Esophagus squamous epithelium (tissue), 4 donors: ENCODE measurements at regions not wholly inside any gene's neighbourhood (a gene's known extent, or its start where the extent isn't known, plus 50 kb on each side); places are given as distances from the start of the nearest gene placed in this dataset.

Experiments used
- CTCF ChIP-seq, 6 experiments: fragments of 450-650 bp in 4 of 6; fragments of 200-600 bp in 2 of 6; sonication (generic) in 2 of 6; IDR thresholded peaks; one replicate each; pipeline ENCODE4 v1.5.1; 2016 to 2019; ENCODE audit warnings: antibody characterized with exemption in 6 of 6, mild to moderate bottlenecking in 4 of 6, moderate library complexity in 4 of 6
- POLR2A ChIP-seq, 4 donors: fragments of 450-650 bp; IDR thresholded peaks; one replicate each; pipeline ENCODE4 v1.6.1; 2017; ENCODE audit warnings: antibody characterized with exemption in 4 of 4, mild to moderate bottlenecking in 4 of 4, moderate library complexity in 3 of 4

GRCh38 chr18:75884728-75885127 is 457.2 kb upstream of the SMIM21 start:
- TF ChIP-seq CTCF (IDR thresholded peaks at IDR 0.05) (no peak), POLR2A (IDR thresholded peaks at IDR 0.05) (no peak)
